Parathyroid adenoma (tissue), 2 donors: ENCODE measurements at regions not wholly inside any gene's neighbourhood (a gene's known extent, or its start where the extent isn't known, plus 50 kb on each side); places are given as distances from the start of the nearest gene placed in this dataset.

Experiments used
- H2AFZ ChIP-seq: fragments of 300-600 bp; sonication (generic); one replicate; pipeline ENCODE4 v1.7.0; 2017; ENCODE audit warnings: antibody characterized with exemption, mild to moderate bottlenecking
- H3K27ac ChIP-seq: fragments of 300-600 bp; sonication (generic); one replicate; pipeline ENCODE4 v1.7.0; 2017
- H3K27me3 ChIP-seq: fragments of 300-600 bp; sonication (generic); one replicate; pipeline ENCODE4 v1.7.0; 2017; ENCODE audit warnings: low read length; ENCODE audit not compliant: control insufficient read depth, insufficient read depth
- H3K36me3 ChIP-seq: fragments of 300-600 bp; sonication (generic); one replicate; pipeline ENCODE4 v1.7.0; 2017; ENCODE audit warnings: low read length; ENCODE audit not compliant: control insufficient read depth, insufficient read depth
- H3K4me1 ChIP-seq: fragments of 300-600 bp; sonication (generic); one replicate; pipeline ENCODE4 v1.7.0; 2017; ENCODE audit warnings: control low read depth
- H3K4me2 ChIP-seq: fragments of 300-600 bp; sonication (generic); one replicate; pipeline ENCODE4 v1.7.0; 2017; ENCODE audit warnings: low read length
- H3K4me3 ChIP-seq: fragments of 300-600 bp; sonication (generic); one replicate; pipeline ENCODE4 v1.7.0; 2017; ENCODE audit warnings: low read depth, low read length
- H3K79me2 ChIP-seq: fragments of 300-600 bp; sonication (generic); one replicate; pipeline ENCODE4 v1.7.0; 2017; ENCODE audit warnings: control low read depth
- H3K9ac ChIP-seq: fragments of 300-600 bp; sonication (generic); one replicate; pipeline ENCODE4 v1.7.0; 2017; ENCODE audit warnings: mild to moderate bottlenecking
- H3K9me3 ChIP-seq: fragments of 300-600 bp; sonication (generic); one replicate; pipeline ENCODE4 v1.7.0; 2017; ENCODE audit warnings: low read length; ENCODE audit not compliant: control insufficient read depth
- CTCF ChIP-seq: fragments of 300-600 bp; sonication (generic); IDR thresholded peaks from one replicate; pipeline ENCODE4 v1.7.0; 2017; ENCODE audit warnings: antibody characterized with exemption, mild to moderate bottlenecking
- donor health status: primary hyperparathyroidism.

GRCh38 chr2:215731108-215731658 lies 282.2 kb downstream of the MREG start:
- Histone ChIP-seq H3K27ac (no peak overlapping the region), H3K4me1 (no peaks in the 10 kb centered on the region), H3K27me3 (no peaks in the 10 kb centered on the region), H3K36me3 (no peaks in the 10 kb centered on the region), H3K9me3 (no peaks in the 10 kb centered on the region), H3K79me2 (no peaks in the 10 kb centered on the region), H3K4me2 (no peak overlapping the region), H2AFZ (no peak overlapping the region), H3K4me3 (no peak overlapping the region), H3K9ac (no peak overlapping the region)
- TF ChIP-seq CTCF, result no peak

GRCh38 chr2:215729985-215730620 lies 283.2 kb downstream of the MREG start:
- no peak overlapping the region for H3K4me3 ChIP-seq
- H3K9me3 ChIP-seq, result no peaks in the 10 kb centered on the region
- no peaks in the 10 kb centered on the region for H3K27me3 ChIP-seq
- H3K4me1 ChIP-seq, result no peaks in the 10 kb centered on the region
- no peak overlapping the region for H3K27ac ChIP-seq
- H3K79me2 ChIP-seq, result no peaks in the 10 kb centered on the region
- no peak overlapping the region for H2AFZ ChIP-seq
- no peak for TF ChIP-seq CTCF
- no peak overlapping the region for H3K4me2 ChIP-seq
- H3K9ac ChIP-seq, result no peak overlapping the region
- no peaks in the 10 kb centered on the region for H3K36me3 ChIP-seq

GRCh38 chr2:215728504-215729065 lies 284.8 kb downstream of the MREG start:
- Histone ChIP-seq H2AFZ (no peak overlapping the region), H3K9me3 (no peaks in the 10 kb centered on the region), H3K4me1 (no peaks in the 10 kb centered on the region), H3K9ac (no peak overlapping the region), H3K4me3 (no peak overlapping the region), H3K36me3 (no peaks in the 10 kb centered on the region), H3K79me2 (no peaks in the 10 kb centered on the region), H3K27ac (no peak overlapping the region), H3K4me2 (no peak overlapping the region), H3K27me3 (no peaks in the 10 kb centered on the region)
- TF ChIP-seq CTCF, result no peak

- Histone ChIP-seq H3K79me2 (no peaks in the 10 kb centered on the region), H3K4me2 (no peak overlapping the region), H3K36me3 (no peaks in the 10 kb centered on the region), H3K27ac (no peak overlapping the region), H2AFZ (no peak overlapping the region), H3K9me3 (no peaks in the 10 kb centered on the region), H3K27me3 (no peaks in the 10 kb centered on the region), H3K9ac (no peak overlapping the region), H3K4me3 (no peak overlapping the region), H3K4me1 (no peaks in the 10 kb centered on the region)
- TF ChIP-seq CTCF, result no peak
Measured at GRCh38 chr2:215727507-215728503, 285.5 kb downstream of the MREG start.
